ENCODE measurements at regions not wholly inside any gene's neighbourhood (a gene's known extent, or its start where the extent isn't known, plus 50 kb on each side); places are given as distances from the start of the nearest gene placed in this dataset.

DNA sequence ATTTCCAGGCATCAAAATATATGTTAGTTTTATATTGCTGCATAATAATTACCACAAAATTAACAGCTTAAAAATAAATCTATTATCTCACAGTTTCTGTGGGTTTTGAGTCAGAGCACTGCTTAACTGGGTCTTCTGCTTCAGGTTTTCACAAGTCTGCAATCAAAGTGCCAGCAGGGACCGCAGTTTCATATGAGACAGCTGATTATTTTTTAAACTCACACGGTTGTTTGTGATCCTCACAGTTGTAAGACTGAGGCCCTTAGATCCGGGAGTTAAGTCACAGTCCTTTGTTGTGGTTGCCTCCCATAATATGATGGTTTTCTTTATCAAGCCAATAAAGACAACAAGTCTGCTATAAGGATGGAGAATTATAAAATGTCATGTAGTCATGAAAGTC, 146.0 kb upstream of the ZWINT start:
- Histone ChIP-seq H3K79me2 (ENCODE audit: control insufficient read depth, insufficient read depth, low read length) (no peaks in the 10 kb centered on the region), H4K20me1 (ENCODE audit: control insufficient read depth, insufficient read depth, low read length, poor library complexity, severe bottlenecking) (no peaks in the 10 kb centered on the region), H3K4me1 (ENCODE audit: control insufficient read depth in 2 of 2, insufficient read depth in 2 of 2, low read length in 2 of 2) (no peaks in the 10 kb centered on the region), H2AFZ (ENCODE audit: insufficient read depth, low read depth, low read length, poor library complexity, severe bottlenecking) (no peak overlapping the region), H3K4me2 (replicated peaks; ENCODE audit: low read depth, low read length, poor library complexity, severe bottlenecking) (no peak overlapping the region), H3K4me3 (ENCODE audit: control extremely low read depth in 1 of 5, extremely low read depth in 1 of 5, insufficient read depth in 1 of 5, low read depth in 2 of 5, low read length in 4 of 5) (no peak overlapping the region), H3K9ac (ENCODE audit: low read length) (no peak overlapping the region), H3K27me3 (replicated peaks in 1 of 4; ENCODE audit: control extremely low read depth in 1 of 4, control insufficient read depth in 3 of 4, insufficient read depth in 4 of 4, low read length in 3 of 4) (no peaks in the 10 kb centered on the region), H3K9me3 (ENCODE audit: control extremely low read depth in 1 of 3, control insufficient read depth in 2 of 3, insufficient read depth in 1 of 3, low read length in 2 of 3) (no peaks in the 10 kb centered on the region), H3K27ac (ENCODE audit: low read length in 2 of 2) (no peak overlapping the region), H3K36me3 (replicated peaks in 1 of 2; ENCODE audit: control extremely low read depth in 1 of 2, control insufficient read depth in 1 of 2, extremely low read depth in 1 of 2, insufficient read depth in 2 of 2, low read length in 1 of 2) (no peaks in the 10 kb centered on the region)
- ChIA-PET CTCF (no interaction called here), POLR2A (no interaction called here)
- DNase-seq (no peak), ATAC-seq (ENCODE audit: low read depth) (no peak)
- H3K27me3 Mint-ChIP-seq, result no peaks in the 10 kb centered on the region
- H3K9me3 Mint-ChIP-seq (ENCODE audit: insufficient read depth), result no peaks in the 10 kb centered on the region
- no peaks in the 10 kb centered on the region for H3K4me1 Mint-ChIP-seq
- intact Hi-C loops (cut with micrococcal nuclease), result no loop called here
- no peak for TF ChIP-seq EZH2 (IDR thresholded peaks at IDR 0.05; ENCODE audit: borderline replicate concordance, insufficient read depth, low read depth, low read length, poor library complexity, severe bottlenecking)
- TF ChIP-seq, protein P1, sequence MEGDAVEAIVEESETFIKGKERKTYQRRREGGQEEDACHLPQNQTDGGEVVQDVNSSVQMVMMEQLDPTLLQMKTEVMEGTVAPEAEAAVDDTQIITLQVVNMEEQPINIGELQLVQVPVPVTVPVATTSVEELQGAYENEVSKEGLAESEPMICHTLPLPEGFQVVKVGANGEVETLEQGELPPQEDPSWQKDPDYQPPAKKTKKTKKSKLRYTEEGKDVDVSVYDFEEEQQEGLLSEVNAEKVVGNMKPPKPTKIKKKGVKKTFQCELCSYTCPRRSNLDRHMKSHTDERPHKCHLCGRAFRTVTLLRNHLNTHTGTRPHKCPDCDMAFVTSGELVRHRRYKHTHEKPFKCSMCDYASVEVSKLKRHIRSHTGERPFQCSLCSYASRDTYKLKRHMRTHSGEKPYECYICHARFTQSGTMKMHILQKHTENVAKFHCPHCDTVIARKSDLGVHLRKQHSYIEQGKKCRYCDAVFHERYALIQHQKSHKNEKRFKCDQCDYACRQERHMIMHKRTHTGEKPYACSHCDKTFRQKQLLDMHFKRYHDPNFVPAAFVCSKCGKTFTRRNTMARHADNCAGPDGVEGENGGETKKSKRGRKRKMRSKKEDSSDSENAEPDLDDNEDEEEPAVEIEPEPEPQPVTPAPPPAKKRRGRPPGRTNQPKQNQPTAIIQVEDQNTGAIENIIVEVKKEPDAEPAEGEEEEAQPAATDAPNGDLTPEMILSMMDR (IDR thresholded peaks at IDR 0.05), result no peak
- H3K27ac Mint-ChIP-seq, result no peak overlapping the region
- WGBS (ENCODE audit: insufficient coverage), result 100% methylated on average over 2 of the region's 3 CpGs
- H3K4me3 Mint-ChIP-seq, result no peak overlapping the region

DNA sequence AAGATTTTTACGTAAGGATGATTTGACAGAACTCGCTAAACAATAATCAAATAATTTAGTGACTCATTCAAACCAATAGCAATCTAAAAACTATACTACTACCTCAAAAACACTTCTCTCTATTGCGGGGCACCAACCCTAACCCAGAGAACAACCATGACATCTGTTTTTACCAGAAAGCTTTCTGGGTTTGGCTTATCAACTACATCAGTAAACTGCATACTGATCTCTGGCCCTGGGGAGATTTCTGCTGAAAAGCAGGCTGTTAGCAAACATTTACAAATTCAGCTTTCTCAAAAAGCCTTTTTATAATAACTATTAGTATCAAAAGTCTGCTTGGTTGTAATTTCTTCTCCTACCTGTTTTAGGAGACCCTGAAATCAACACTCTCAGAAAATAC, 144.5 kb upstream of the ZWINT start:
- intact Hi-C loops (cut with micrococcal nuclease), result no loop called here
- TF ChIP-seq, protein P1 (IDR thresholded peaks at IDR 0.05), result no peak
- TF ChIP-seq EZH2 (IDR thresholded peaks at IDR 0.05; ENCODE audit: borderline replicate concordance, insufficient read depth, low read depth, low read length, poor library complexity, severe bottlenecking), result no peak
- no peak for ATAC-seq (ENCODE audit: low read depth)
- Mint-ChIP-seq H3K4me1 (no peaks in the 10 kb centered on the region), H3K9me3 (ENCODE audit: insufficient read depth) (no peaks in the 10 kb centered on the region), H3K27me3 (no peaks in the 10 kb centered on the region), H3K27ac (no peak overlapping the region), H3K4me3 (no peak overlapping the region)
- WGBS (ENCODE audit: insufficient coverage), result 93% methylated on average over 2 of the region's 3 CpGs
- no peaks in the 10 kb centered on the region for H3K4me1 ChIP-seq (ENCODE audit: control insufficient read depth in 2 of 2, insufficient read depth in 2 of 2, low read length in 2 of 2)
- DNase-seq, result no peak
- H3K9me3 ChIP-seq (ENCODE audit: control extremely low read depth in 1 of 3, control insufficient read depth in 2 of 3, insufficient read depth in 1 of 3, low read length in 2 of 3), result no peaks in the 10 kb centered on the region
- H3K36me3 ChIP-seq (replicated peaks in 1 of 2; ENCODE audit: control extremely low read depth in 1 of 2, control insufficient read depth in 1 of 2, extremely low read depth in 1 of 2, insufficient read depth in 2 of 2, low read length in 1 of 2), result no peaks in the 10 kb centered on the region
- H3K9ac ChIP-seq (ENCODE audit: low read length), result no peak overlapping the region
- no peak overlapping the region for H2AFZ ChIP-seq (ENCODE audit: insufficient read depth, low read depth, low read length, poor library complexity, severe bottlenecking)
- H3K4me2 ChIP-seq (replicated peaks; ENCODE audit: low read depth, low read length, poor library complexity, severe bottlenecking), result no peak overlapping the region
- POLR2A ChIA-PET, result no interaction called here
- CTCF ChIA-PET, result no interaction called here
- H3K27ac ChIP-seq (ENCODE audit: low read length in 2 of 2), result no peak overlapping the region
- H3K79me2 ChIP-seq (ENCODE audit: control insufficient read depth, insufficient read depth, low read length), result no peaks in the 10 kb centered on the region
- no peak overlapping the region for H3K4me3 ChIP-seq (ENCODE audit: control extremely low read depth in 1 of 5, extremely low read depth in 1 of 5, insufficient read depth in 1 of 5, low read depth in 2 of 5, low read length in 4 of 5)
- H4K20me1 ChIP-seq (ENCODE audit: control insufficient read depth, insufficient read depth, low read length, poor library complexity, severe bottlenecking), result no peaks in the 10 kb centered on the region
- H3K27me3 ChIP-seq (replicated peaks in 1 of 4; ENCODE audit: control extremely low read depth in 1 of 4, control insufficient read depth in 3 of 4, insufficient read depth in 4 of 4, low read length in 3 of 4), result no peaks in the 10 kb centered on the region
